NCI-H2107 (cell line): ENCODE measurements at regions not wholly inside any gene's neighbourhood (a gene's known extent, or its start where the extent isn't known, plus 50 kb on each side); places are given as distances from the start of the nearest gene placed in this dataset.
"Not testable (repeated sequence)": the region's sequence is repeated elsewhere in the genome, so short reads cannot be mapped to it uniquely, and the experiment has no call there.

Experiments used
- DNase-seq: peaks from one replicate; lab custom pipeline; 2025; lab: John Stamatoyannopoulos, UW

- no peak for DNase-seq
Measured at GRCh38 chr1:195754874-195755273, 853.4 kb downstream of the KCNT2 start.

GRCh38 chr1:195754303-195754702 lies 853.9 kb downstream of the KCNT2 start:
- no peak for DNase-seq

- DNase-seq, result no peak
Measured at GRCh38 chr1:195748969-195749368, 859.3 kb downstream of the KCNT2 start.

- peak; percentile 59 for DNase-seq
Measured at GRCh38 chr1:195745189-195746010, 862.8 kb downstream of the KCNT2 start.

GRCh38 chr1:195744256-195744655 lies 864.0 kb downstream of the KCNT2 start:
- DNase-seq, result no peak

- DNase-seq, result no peak
Measured at GRCh38 chr1:195740862-195741261, 867.4 kb downstream of the KCNT2 start.

- no peak for DNase-seq
Measured at GRCh38 chr1:195738966-195739650, 869.1 kb downstream of the KCNT2 start.

- no peak for DNase-seq
Measured at GRCh38 chr1:195735140-195735539, 873.1 kb downstream of the KCNT2 start.

GRCh38 chr1:195733826-195734225 lies 874.4 kb downstream of the KCNT2 start:
- no peak for DNase-seq

- DNase-seq, result no peak
Measured at GRCh38 chr1:195733408-195733807, 874.8 kb downstream of the KCNT2 start.

- no peak for DNase-seq
Measured at GRCh38 chr1:195731385-195731784, 876.9 kb downstream of the KCNT2 start.

GRCh38 chr1:195723796-195724194 lies 884.4 kb downstream of the KCNT2 start:
- no peak for DNase-seq

GRCh38 chr1:195722852-195723795 lies 885.1 kb downstream of the KCNT2 start:
- DNase-seq, result not testable (repeated sequence)

- not testable (repeated sequence) for DNase-seq
Measured at GRCh38 chr1:195722146-195722545, 886.1 kb downstream of the KCNT2 start.

GRCh38 chr1:195721210-195721971 lies 886.8 kb downstream of the KCNT2 start:
- no peak for DNase-seq

GRCh38 chr1:195717651-195718050 lies 890.6 kb downstream of the KCNT2 start:
- no peak for DNase-seq

- no peak for DNase-seq
Measured at GRCh38 chr1:195715652-195716051, 892.6 kb downstream of the KCNT2 start.

GRCh38 chr1:195714248-195714647 lies 894.0 kb downstream of the KCNT2 start:
- DNase-seq, result no peak

- no peak for DNase-seq
Measured at GRCh38 chr1:195709821-195710220, 898.4 kb downstream of the KCNT2 start.

- DNase-seq, result no peak
Measured at GRCh38 chr1:195704028-195704427, 904.2 kb downstream of the KCNT2 start.

GRCh38 chr1:195701149-195701548 lies 907.1 kb downstream of the KCNT2 start:
- no peak for DNase-seq

GRCh38 chr1:195697130-195697529 lies 911.1 kb downstream of the KCNT2 start:
- no peak for DNase-seq
